HEK293T (cell line): ENCODE measurements at regions not wholly inside any gene's neighbourhood (a gene's known extent, or its start where the extent isn't known, plus 50 kb on each side); places are given as distances from the start of the nearest gene placed in this dataset.

ENCODE experiments used
- BHLHE40 ChIP-seq: fragments of 450-650 bp; IDR thresholded peaks from 2 replicates; pipeline ENCODE4 v1.6.1; 2016; ENCODE audit warnings: mild to moderate bottlenecking, moderate library complexity, borderline replicate concordance
- ZNF384 ChIP-seq: fragments of 450-650 bp; IDR thresholded peaks from 2 replicates; pipeline ENCODE4 v1.6.1; 2016

- TF ChIP-seq BHLHE40 (no peak), ZNF384 (no peak)
Observed at GRCh38 chr21:16872616-16873015, 640.2 kb upstream of the CXADR start.
